CD4-positive, alpha-beta T cell treated with Interferon alpha-2 for 1 hour (primary cell): ENCODE measurements at regions not wholly inside any gene's neighbourhood (a gene's known extent, or its start where the extent isn't known, plus 50 kb on each side); places are given as distances from the start of the nearest gene placed in this dataset.

Experiments used
- DNase-seq, 2 donors: peaks; one replicate each; pipeline ENCODE4 v3.0.0-alpha.2; 2020 to 2022

- DNase-seq = no peak
These were observed 162.8 kb downstream of the SREK1 start for GRCh38 chr5:66306844-66307315.

GRCh38 chr5:66307647-66308241, 163.6 kb downstream of the SREK1 start:
- DNase-seq = peak in 1 of 2 donors; percentile 61

- DNase-seq = no peak
These were observed 168.2 kb downstream of the SREK1 start for GRCh38 chr5:66312266-66312665.

- no peak for DNase-seq
These were observed 171.7 kb downstream of the SREK1 start for GRCh38 chr5:66315784-66316183.

GRCh38 chr5:66322786-66323528, 178.9 kb downstream of the SREK1 start:
- DNase-seq = no peak

- DNase-seq = no peak
These were observed 179.4 kb downstream of the SREK1 start for GRCh38 chr5:66323529-66323895.

GRCh38 chr5:66324357-66324756, 180.3 kb downstream of the SREK1 start:
- no peak for DNase-seq

GRCh38 chr5:66326276-66326675, 182.2 kb downstream of the SREK1 start:
- DNase-seq = no peak

- no peak for DNase-seq
These were observed 182.9 kb downstream of the SREK1 start for GRCh38 chr5:66327008-66327407.

GRCh38 chr5:66329078-66329477, 185.0 kb downstream of the SREK1 start:
- no peak for DNase-seq

GRCh38 chr5:66333192-66333591, 189.1 kb downstream of the SREK1 start:
- no peak for DNase-seq

- DNase-seq = no peak
These were observed 193.6 kb downstream of the SREK1 start for GRCh38 chr5:66337626-66338226.

- DNase-seq = no peak
These were observed 194.7 kb downstream of the SREK1 start for GRCh38 chr5:66338828-66339227.

GRCh38 chr5:66339896-66340295, 195.8 kb downstream of the SREK1 start:
- DNase-seq = no peak

GRCh38 chr5:66340786-66341185, 196.7 kb downstream of the SREK1 start:
- no peak for DNase-seq

GRCh38 chr5:66342341-66342880, 198.3 kb downstream of the SREK1 start:
- no peak for DNase-seq

- DNase-seq = no peak
These were observed 199.4 kb downstream of the SREK1 start for GRCh38 chr5:66343370-66344071.

- DNase-seq = no peak
These were observed 200.4 kb downstream of the SREK1 start for GRCh38 chr5:66344544-66344943.

GRCh38 chr5:66345281-66345680, 201.2 kb downstream of the SREK1 start:
- DNase-seq = no peak

GRCh38 chr5:66346869-66347268, 202.8 kb downstream of the SREK1 start:
- DNase-seq = no peak

- no peak for DNase-seq
These were observed 204.5 kb downstream of the SREK1 start for GRCh38 chr5:66348387-66349125.

GRCh38 chr5:66351813-66352212, 207.7 kb downstream of the SREK1 start:
- no peak for DNase-seq

- DNase-seq = no peak
These were observed 209.1 kb downstream of the SREK1 start for GRCh38 chr5:66353186-66353585.
